ENCODE measurements at regions not wholly inside any gene's neighbourhood (a gene's known extent, or its start where the extent isn't known, plus 50 kb on each side); places are given as distances from the start of the nearest gene placed in this dataset.

- TF ChIP-seq ZFP30 (CRISPR knock-in tag; IDR thresholded peaks at IDR 0.05) (no peak), ZC3H10 (CRISPR knock-in tag; IDR thresholded peaks at IDR 0.05) (no peak), ZFP3 (CRISPR knock-in tag; IDR thresholded peaks at IDR 0.05) (no peak), TOX (CRISPR knock-in tag; IDR thresholded peaks at IDR 0.05; ENCODE audit: borderline replicate concordance) (no peak), PPARA (CRISPR knock-in tag; IDR thresholded peaks at IDR 0.05; ENCODE audit: borderline replicate concordance) (no peak), ZNF8 (CRISPR knock-in tag; IDR thresholded peaks at IDR 0.05) (no peak), BACH2 (CRISPR knock-in tag; IDR thresholded peaks at IDR 0.05; ENCODE audit: borderline replicate concordance) (no peak), OSR1 (CRISPR knock-in tag; IDR thresholded peaks at IDR 0.05) (no peak), TCF4 (CRISPR knock-in tag; IDR thresholded peaks at IDR 0.05; ENCODE audit: borderline replicate concordance) (no peak), POU6F1 (CRISPR knock-in tag; IDR thresholded peaks at IDR 0.05; ENCODE audit: borderline replicate concordance, low read depth) (no peak), ARNTL (CRISPR knock-in tag; IDR thresholded peaks at IDR 0.05; ENCODE audit: borderline replicate concordance, low read depth) (no peak), ZNF565 (CRISPR knock-in tag; conservative IDR thresholded peaks at IDR 0.05; ENCODE audit: low read depth) (no peak), ISL1 (CRISPR knock-in tag; IDR thresholded peaks at IDR 0.05) (no peak), GLIS3 (CRISPR knock-in tag; IDR thresholded peaks at IDR 0.05) (no peak), SNAI2 (CRISPR knock-in tag; IDR thresholded peaks at IDR 0.05) (no peak), ESRRG (CRISPR knock-in tag; IDR thresholded peaks at IDR 0.05) (no peak), CREB5 (CRISPR knock-in tag; IDR thresholded peaks at IDR 0.05; ENCODE audit: low read depth) (no peak)
- TF ChIP-seq, protein P1, sequence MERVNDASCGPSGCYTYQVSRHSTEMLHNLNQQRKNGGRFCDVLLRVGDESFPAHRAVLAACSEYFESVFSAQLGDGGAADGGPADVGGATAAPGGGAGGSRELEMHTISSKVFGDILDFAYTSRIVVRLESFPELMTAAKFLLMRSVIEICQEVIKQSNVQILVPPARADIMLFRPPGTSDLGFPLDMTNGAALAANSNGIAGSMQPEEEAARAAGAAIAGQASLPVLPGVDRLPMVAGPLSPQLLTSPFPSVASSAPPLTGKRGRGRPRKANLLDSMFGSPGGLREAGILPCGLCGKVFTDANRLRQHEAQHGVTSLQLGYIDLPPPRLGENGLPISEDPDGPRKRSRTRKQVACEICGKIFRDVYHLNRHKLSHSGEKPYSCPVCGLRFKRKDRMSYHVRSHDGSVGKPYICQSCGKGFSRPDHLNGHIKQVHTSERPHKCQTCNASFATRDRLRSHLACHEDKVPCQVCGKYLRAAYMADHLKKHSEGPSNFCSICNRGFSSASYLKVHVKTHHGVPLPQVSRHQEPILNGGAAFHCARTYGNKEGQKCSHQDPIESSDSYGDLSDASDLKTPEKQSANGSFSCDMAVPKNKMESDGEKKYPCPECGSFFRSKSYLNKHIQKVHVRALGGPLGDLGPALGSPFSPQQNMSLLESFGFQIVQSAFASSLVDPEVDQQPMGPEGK (CRISPR knock-in tag; IDR thresholded peaks at IDR 0.05; ENCODE audit: borderline replicate concordance), result no peak
- TF ChIP-seq, protein P2, sequence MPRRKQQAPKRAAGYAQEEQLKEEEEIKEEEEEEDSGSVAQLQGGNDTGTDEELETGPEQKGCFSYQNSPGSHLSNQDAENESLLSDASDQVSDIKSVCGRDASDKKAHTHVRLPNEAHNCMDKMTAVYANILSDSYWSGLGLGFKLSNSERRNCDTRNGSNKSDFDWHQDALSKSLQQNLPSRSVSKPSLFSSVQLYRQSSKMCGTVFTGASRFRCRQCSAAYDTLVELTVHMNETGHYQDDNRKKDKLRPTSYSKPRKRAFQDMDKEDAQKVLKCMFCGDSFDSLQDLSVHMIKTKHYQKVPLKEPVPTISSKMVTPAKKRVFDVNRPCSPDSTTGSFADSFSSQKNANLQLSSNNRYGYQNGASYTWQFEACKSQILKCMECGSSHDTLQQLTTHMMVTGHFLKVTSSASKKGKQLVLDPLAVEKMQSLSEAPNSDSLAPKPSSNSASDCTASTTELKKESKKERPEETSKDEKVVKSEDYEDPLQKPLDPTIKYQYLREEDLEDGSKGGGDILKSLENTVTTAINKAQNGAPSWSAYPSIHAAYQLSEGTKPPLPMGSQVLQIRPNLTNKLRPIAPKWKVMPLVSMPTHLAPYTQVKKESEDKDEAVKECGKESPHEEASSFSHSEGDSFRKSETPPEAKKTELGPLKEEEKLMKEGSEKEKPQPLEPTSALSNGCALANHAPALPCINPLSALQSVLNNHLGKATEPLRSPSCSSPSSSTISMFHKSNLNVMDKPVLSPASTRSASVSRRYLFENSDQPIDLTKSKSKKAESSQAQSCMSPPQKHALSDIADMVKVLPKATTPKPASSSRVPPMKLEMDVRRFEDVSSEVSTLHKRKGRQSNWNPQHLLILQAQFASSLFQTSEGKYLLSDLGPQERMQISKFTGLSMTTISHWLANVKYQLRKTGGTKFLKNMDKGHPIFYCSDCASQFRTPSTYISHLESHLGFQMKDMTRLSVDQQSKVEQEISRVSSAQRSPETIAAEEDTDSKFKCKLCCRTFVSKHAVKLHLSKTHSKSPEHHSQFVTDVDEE (CRISPR knock-in tag; IDR thresholded peaks at IDR 0.05), result no peak
- ATAC-seq, result no peak
These were observed 482.9 kb upstream of the TSHZ3 start for GRCh38 chr19:31832176-31832548.

DNA sequence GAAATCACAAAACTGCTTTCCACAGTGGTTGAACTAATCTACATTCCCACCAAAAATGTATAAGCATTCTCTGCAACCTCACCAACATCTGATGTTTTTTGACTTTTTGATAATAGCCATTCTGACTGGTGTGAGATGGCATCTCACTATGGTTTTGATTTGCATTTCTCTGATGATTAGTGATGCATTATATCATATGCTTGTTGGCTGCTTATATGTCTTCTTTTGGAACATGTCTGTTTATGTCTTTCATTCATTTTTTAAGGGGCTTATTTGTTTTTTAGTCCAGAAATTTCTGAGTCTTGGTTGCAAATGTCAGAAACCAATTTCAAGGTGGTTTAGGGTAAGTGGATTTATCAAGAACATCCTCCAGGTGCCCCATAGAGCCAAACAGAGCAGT, 484.8 kb upstream of the TSHZ3 start:
- TF ChIP-seq CSDC2 (CRISPR knock-in tag; IDR thresholded peaks at IDR 0.05), result no peak
- TF ChIP-seq GLIS3 (CRISPR knock-in tag; IDR thresholded peaks at IDR 0.05), result no peak
- TF ChIP-seq, protein P1 (CRISPR knock-in tag; IDR thresholded peaks at IDR 0.05; ENCODE audit: borderline replicate concordance), result no peak
- TF ChIP-seq PPARA (CRISPR knock-in tag; IDR thresholded peaks at IDR 0.05; ENCODE audit: borderline replicate concordance), result no peak
- TF ChIP-seq OSR1 (CRISPR knock-in tag; IDR thresholded peaks at IDR 0.05), result no peak
- no peak for TF ChIP-seq ZFP3 (CRISPR knock-in tag; IDR thresholded peaks at IDR 0.05)
- TF ChIP-seq ZNF565 (CRISPR knock-in tag; conservative IDR thresholded peaks at IDR 0.05; ENCODE audit: low read depth), result no peak
- TF ChIP-seq ISL1 (CRISPR knock-in tag; IDR thresholded peaks at IDR 0.05), result no peak
- no peak for TF ChIP-seq ZFP30 (CRISPR knock-in tag; IDR thresholded peaks at IDR 0.05)
- TF ChIP-seq ARNTL (CRISPR knock-in tag; IDR thresholded peaks at IDR 0.05; ENCODE audit: borderline replicate concordance, low read depth), result no peak
- no peak for TF ChIP-seq CREB5 (CRISPR knock-in tag; IDR thresholded peaks at IDR 0.05; ENCODE audit: low read depth)
- no peak for TF ChIP-seq TOX (CRISPR knock-in tag; IDR thresholded peaks at IDR 0.05; ENCODE audit: borderline replicate concordance)
- ATAC-seq, result no peak
